Kidney epithelial cell (primary cell): ENCODE measurements at regions not wholly inside any gene's neighbourhood (a gene's known extent, or its start where the extent isn't known, plus 50 kb on each side); places are given as distances from the start of the nearest gene placed in this dataset.

ENCODE experiments used
- DNase-seq: peaks from one replicate; pipeline ENCODE4 v3.0.0-alpha.2; 2010; ENCODE audit warnings: low read depth
- H3K27me3 ChIP-seq: 2 replicates; pipeline ENCODE4 v1.6.0; 2011; ENCODE audit warnings: low read length; ENCODE audit not compliant: control insufficient read depth, insufficient read depth
- H3K36me3 ChIP-seq: 2 replicates; pipeline ENCODE4 v1.5.1; 2011; ENCODE audit warnings: low read length; ENCODE audit not compliant: control insufficient read depth, insufficient read depth
- H3K4me3 ChIP-seq: 2 replicates; pipeline ENCODE4 v1.5.1; 2011; ENCODE audit warnings: low read depth, mild to moderate bottlenecking, control low read depth, low read length
- TF ChIP-seq, protein P1 (sequence below): IDR thresholded peaks from 2 replicates; pipeline ENCODE4 v1.5.1; 2011; ENCODE audit warnings: mild to moderate bottlenecking, moderate library complexity, low read length, control low read depth, inconsistent platforms; ENCODE audit not compliant: insufficient read depth, poor library complexity, severe bottlenecking

DNA sequence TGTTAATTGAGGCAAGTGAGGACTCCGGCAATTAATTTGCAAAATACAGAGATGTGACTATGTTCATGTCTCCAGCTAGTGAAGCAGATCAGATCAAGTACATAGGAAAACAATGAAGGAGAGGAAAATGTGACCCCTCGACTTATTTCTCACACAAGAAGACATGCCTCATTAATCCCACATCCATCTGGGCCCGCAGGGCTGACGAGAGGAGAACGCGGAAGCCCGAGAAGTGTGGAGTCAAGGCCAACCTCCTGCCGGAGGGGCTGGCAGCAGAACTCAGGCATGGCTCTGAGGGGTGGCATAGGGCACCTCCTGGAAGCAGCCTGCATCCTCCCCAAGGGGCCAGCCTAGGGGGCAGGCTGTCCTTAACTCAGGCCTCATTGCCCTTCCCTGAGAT is 54.4 kb downstream of the ZNF503 start:
- peaks cover 2% of the 10 kb centered on the region for H3K27me3 ChIP-seq
- TF ChIP-seq, protein P1, sequence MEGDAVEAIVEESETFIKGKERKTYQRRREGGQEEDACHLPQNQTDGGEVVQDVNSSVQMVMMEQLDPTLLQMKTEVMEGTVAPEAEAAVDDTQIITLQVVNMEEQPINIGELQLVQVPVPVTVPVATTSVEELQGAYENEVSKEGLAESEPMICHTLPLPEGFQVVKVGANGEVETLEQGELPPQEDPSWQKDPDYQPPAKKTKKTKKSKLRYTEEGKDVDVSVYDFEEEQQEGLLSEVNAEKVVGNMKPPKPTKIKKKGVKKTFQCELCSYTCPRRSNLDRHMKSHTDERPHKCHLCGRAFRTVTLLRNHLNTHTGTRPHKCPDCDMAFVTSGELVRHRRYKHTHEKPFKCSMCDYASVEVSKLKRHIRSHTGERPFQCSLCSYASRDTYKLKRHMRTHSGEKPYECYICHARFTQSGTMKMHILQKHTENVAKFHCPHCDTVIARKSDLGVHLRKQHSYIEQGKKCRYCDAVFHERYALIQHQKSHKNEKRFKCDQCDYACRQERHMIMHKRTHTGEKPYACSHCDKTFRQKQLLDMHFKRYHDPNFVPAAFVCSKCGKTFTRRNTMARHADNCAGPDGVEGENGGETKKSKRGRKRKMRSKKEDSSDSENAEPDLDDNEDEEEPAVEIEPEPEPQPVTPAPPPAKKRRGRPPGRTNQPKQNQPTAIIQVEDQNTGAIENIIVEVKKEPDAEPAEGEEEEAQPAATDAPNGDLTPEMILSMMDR = no peak
- DNase-seq = peak; percentile 83
- no peaks in the 10 kb centered on the region for H3K36me3 ChIP-seq
- H3K4me3 ChIP-seq = no peak overlapping the region

- TF ChIP-seq, protein P1 = no peak
- Histone ChIP-seq H3K4me3 (no peak overlapping the region), H3K27me3 (peaks cover 2% of the 10 kb centered on the region), H3K36me3 (no peaks in the 10 kb centered on the region)
- DNase-seq = no peak
These were observed 55.8 kb downstream of the ZNF503 start for GRCh38 chr10:75345738-75346137.

GRCh38 chr10:75344170-75344569 is 57.4 kb downstream of the ZNF503 start:
- peaks cover 2% of the 10 kb centered on the region for H3K27me3 ChIP-seq
- TF ChIP-seq, protein P1 = no peak
- no peak for DNase-seq
- H3K4me3 ChIP-seq = no peak overlapping the region
- no peaks in the 10 kb centered on the region for H3K36me3 ChIP-seq

DNA sequence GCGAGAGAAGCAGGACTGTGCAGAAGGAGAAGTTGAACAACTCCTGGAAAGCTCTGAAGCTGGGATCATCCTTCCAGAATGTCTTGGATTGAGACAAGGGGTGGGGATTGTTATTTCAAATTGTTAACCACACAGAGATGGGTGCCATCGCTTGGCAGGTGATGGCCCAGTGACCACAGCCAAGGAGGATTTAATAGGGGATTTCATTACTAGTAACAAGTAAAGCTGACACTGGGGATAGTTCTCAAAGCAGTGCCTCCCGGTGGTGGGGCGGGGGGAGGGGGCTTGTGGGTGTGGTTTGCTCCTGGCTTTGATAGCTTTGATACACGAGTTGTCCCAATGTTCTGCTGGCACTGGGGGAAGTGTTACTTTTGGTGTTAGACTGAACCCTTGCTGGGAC is 59.2 kb downstream of the ZNF503 start:
- peaks cover 2% of the 10 kb centered on the region for H3K27me3 ChIP-seq
- TF ChIP-seq, protein P1 = no peak
- no peak overlapping the region for H3K4me3 ChIP-seq
- no peaks in the 10 kb centered on the region for H3K36me3 ChIP-seq
- DNase-seq = no peak

GRCh38 chr10:75335983-75336382 is 65.6 kb downstream of the ZNF503 start:
- DNase-seq = no peak
- TF ChIP-seq, protein P1 = no peak
- Histone ChIP-seq H3K4me3 (no peak overlapping the region), H3K36me3 (no peaks in the 10 kb centered on the region), H3K27me3 (no peaks in the 10 kb centered on the region)

GRCh38 chr10:75335191-75335590 is 66.4 kb downstream of the ZNF503 start:
- Histone ChIP-seq H3K27me3 (no peaks in the 10 kb centered on the region), H3K4me3 (no peak overlapping the region), H3K36me3 (no peaks in the 10 kb centered on the region)
- DNase-seq = no peak
- TF ChIP-seq, protein P1 = no peak
